ENCODE measurements at regions not wholly inside any gene's neighbourhood (a gene's known extent, or its start where the extent isn't known, plus 50 kb on each side); places are given as distances from the start of the nearest gene placed in this dataset. TPM values are rescaled to one million over a fixed set of nuclear protein-coding genes. Genes with fewer than 3 reads are reported as not detected.
A peak's percentile ranks its signal among the peaks of the same experiment; 100 is the strongest.

GRCh38 chr3:178482981-178483380 is 53.3 kb upstream of the KCNMB2 start:
- TF ChIP-seq, protein P1, sequence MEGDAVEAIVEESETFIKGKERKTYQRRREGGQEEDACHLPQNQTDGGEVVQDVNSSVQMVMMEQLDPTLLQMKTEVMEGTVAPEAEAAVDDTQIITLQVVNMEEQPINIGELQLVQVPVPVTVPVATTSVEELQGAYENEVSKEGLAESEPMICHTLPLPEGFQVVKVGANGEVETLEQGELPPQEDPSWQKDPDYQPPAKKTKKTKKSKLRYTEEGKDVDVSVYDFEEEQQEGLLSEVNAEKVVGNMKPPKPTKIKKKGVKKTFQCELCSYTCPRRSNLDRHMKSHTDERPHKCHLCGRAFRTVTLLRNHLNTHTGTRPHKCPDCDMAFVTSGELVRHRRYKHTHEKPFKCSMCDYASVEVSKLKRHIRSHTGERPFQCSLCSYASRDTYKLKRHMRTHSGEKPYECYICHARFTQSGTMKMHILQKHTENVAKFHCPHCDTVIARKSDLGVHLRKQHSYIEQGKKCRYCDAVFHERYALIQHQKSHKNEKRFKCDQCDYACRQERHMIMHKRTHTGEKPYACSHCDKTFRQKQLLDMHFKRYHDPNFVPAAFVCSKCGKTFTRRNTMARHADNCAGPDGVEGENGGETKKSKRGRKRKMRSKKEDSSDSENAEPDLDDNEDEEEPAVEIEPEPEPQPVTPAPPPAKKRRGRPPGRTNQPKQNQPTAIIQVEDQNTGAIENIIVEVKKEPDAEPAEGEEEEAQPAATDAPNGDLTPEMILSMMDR (IDR thresholded peaks at IDR 0.05; ENCODE audit: insufficient read depth, low read depth, low read length), result no peak
- DNase-seq (ENCODE audit: low read depth), result no peak
- no peak overlapping the region for H3K4me3 ChIP-seq (ENCODE audit: low read depth, low read length)

GRCh38 chr3:178483704-178484103 is 52.5 kb upstream of the KCNMB2 start:
- TF ChIP-seq, protein P1 (IDR thresholded peaks at IDR 0.05; ENCODE audit: insufficient read depth, low read depth, low read length), result no peak
- DNase-seq (ENCODE audit: low read depth), result peak; percentile 12
- H3K4me3 ChIP-seq (ENCODE audit: low read depth, low read length), result no peak overlapping the region

DNA sequence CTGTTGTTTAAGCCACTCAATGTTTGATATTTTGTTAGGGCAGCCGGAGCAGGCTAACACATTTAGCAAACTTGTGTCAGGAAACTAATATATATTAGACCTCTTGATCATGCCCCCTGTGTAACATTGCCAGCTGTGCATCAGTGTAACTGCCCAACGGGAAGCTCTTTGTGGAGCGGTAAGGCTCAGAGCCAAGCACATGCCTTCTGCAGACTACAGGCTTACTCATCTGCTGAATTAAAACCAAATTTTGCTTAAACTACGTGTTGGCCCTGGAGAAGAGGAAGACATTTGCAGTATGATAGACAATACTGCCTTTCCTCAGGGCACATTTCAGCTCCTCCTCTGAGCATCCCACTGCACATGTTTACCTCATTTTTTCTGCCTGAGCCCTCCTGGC is 50.5 kb upstream of the KCNMB2 start:
- TF ChIP-seq, protein P1 (IDR thresholded peaks at IDR 0.05; ENCODE audit: insufficient read depth, low read depth, low read length), result no peak
- no peak overlapping the region for H3K4me3 ChIP-seq (ENCODE audit: low read depth, low read length)
- DNase-seq (ENCODE audit: low read depth), result no peak

Small RNAs in the stretch of these regions (small RNA-seq; reads per million reads assigned to genes)
- gene RF00425 (not detected), gene RN7SKP52 (not detected), gene RNA5SP148 (not detected), gene RNU6-1120P (not detected)
